CD4-positive, alpha-beta T cell treated with Interleukin-4 for 4 hours (primary cell): ENCODE measurements at regions not wholly inside any gene's neighbourhood (a gene's known extent, or its start where the extent isn't known, plus 50 kb on each side); places are given as distances from the start of the nearest gene placed in this dataset.
"Not testable (repeated sequence)": the region's sequence is repeated elsewhere in the genome, so short reads cannot be mapped to it uniquely, and the experiment has no call there.

Experiments
- DNase-seq: peaks from one replicate; pipeline ENCODE4 v3.0.0-alpha.2; 2020

DNA sequence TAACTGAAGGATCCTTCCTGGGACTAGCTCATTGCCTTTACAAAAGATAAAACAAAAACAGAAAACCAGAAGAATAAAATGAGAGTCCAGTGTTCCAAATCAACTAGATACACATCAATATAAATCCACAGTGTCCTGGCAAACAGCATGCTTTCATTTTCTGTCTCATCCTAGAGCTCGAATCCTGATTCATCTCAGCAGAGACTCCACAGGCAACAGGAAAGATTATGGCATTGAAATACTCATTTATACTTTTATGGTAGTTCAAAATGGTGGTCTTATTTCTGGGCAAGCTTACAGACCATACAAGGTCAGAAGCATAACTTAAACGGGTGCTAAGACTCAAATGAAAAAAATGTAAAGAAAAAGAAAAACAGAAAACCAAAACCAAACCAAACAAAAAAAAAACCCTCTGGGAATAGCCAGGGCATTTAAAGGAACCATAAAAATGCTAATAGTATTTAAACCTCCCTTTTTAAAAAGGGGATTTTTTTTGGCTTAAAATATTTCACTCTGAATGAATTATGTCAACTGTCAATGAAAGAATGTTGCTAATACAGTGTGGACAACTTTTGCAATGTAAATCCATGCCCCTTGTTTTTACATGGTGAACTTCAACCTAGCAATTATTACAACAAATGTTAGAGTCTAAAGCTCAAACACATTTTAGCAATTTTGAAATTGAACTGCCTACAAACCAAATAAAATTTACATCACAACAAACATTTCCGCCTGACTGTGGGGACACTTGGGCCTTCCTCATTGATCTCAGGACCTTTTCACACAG, 57.9 kb downstream of the GPR101 start:
- no peak for DNase-seq

DNA sequence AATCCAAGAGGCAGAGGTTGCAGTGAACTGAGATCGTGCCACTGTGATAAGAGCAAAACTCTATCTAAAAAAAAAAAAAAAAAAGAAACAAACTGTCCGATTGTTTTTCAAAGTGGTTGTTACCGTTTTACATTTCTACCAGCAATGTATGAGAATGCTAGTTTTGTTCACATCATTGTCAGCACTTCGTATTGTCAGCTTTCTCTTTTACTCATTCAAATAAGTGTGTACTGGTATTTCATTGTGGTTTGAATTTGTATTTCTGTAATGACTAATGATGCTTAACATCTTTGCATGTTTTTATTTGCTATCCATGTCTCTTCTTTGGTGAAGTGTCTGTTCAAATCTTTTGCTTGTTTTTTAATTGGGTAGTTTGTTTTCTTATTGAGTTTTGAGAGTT, 65.8 kb downstream of the GPR101 start:
- DNase-seq = no peak

DNA sequence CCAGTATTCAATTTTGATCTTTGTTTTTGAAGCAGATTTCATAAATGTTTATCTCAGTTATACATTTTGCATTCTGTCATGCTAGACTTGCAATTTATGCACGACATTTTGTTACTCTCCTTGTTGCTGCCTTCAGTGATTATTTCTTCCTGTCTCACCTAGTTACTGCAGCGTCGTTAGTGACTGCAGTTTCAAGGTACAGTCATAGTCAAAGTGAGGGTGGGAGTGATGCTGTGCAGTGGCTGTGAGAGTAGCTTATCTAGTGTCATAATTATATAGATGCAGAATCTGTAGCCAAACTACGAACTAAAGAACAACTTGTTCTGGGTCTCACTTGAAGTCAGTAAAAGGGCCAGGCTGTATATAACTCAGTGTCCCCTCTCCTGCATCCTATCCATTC, 69.8 kb downstream of the GPR101 start:
- DNase-seq = no peak

DNA sequence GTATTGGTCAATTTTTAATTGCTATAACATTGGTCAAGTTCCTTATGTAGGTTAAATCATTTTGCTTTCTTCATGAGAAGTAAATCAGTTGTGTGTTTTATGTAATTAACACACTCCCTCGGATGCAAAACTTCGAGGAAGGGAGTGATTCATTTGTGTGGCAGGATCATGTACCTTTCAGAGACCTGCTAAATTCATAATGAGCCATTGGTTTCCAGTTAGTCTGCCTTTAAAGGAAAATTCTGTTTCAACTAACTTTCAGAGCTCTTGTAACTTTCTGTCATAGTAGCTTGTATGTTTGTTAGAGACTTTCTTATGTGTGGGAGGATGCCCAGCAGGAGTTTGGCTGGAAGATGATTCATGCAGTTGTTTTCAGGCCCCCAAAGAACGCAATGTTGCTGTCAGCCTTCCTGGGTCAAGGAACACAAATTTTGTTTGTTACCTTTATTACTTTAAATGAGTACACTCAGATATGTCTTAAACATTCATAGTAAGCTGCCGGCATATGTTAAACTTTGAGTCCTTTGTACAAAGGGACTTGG, 72.1 kb downstream of the GPR101 start:
- DNase-seq = no peak

DNA sequence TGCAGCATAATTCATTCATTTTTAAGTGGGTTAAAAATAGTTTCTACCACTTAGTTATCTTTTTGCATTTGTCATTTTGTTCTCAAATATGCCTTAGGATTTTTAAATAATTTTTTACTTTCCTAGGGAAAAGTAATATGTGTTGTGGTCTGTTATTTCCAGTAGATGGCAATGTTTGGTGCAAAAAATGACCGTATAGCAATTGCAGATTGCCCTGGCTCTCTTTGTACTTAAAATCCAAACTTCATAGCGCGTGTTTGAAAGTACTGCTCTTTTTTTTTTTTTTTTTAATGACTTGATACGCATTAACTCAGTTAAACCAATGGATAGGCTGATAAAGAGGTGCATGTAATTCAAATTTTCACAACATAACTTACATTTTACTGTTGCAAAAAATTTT, 74.4 kb upstream of the RBMX start:
- DNase-seq = peak; percentile 8

DNA sequence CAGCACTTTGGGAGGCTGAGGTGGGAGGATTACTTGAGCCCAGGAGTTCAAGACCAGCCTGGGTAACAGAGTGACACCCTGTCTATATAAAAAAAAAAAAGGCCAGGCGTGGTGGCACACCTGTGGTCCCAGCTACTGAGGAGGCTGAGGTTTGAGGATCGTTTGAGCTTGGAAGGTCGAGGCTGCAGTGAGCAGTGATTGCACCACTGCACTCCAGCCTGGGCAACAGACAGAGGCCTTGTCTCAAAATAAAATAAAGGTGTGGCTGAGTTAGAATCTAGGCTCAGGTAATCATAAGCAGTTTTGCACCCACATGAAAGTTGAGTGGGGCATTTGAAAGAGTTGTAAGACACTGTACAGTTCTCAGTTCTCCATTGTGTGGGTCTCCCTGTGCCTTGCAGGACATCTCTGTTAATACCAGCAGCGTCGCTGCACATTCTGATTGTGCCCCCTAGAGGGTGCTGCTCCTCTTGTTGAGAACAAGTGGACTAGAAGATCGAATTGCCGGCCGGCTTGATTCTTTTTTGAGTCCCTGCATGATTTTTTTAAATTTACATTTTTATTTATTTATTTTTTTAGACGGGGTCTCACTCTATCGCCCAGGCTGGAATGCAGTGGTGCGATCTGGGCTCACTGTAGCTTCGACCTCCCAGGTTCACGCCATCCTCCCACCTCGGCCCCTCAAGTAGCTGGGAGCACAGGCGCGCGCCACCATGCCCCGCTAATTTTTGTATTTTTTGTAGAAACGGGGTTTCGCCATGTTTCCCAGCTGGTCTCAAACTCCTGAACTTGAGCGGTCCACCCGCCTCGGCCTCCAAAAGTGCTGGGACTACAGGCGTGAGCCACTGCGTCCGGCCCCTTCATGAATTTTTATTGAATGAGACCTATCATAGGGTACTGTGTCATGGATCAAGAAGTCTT, 73.6 kb upstream of the RBMX start:
- peak; percentile 51 for DNase-seq

DNA sequence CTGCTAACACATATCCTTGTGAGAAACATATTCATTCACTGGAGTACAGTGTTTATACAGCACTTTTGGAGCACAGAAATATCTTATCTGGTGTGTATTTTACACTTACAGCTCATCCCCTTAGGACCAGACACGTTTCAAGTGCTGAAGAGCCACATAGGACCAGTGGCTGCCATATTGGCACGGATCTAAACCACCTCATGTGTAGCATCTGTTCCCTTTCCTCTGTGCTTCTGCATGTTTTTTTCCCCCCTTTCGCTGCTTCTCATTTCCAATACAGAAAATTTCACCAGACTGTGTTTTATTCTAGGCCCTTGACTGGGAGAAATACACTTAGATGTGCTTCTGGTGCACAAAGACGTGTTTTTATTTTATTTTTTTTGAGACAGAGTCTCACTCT, 69.7 kb upstream of the RBMX start:
- DNase-seq = no peak

DNA sequence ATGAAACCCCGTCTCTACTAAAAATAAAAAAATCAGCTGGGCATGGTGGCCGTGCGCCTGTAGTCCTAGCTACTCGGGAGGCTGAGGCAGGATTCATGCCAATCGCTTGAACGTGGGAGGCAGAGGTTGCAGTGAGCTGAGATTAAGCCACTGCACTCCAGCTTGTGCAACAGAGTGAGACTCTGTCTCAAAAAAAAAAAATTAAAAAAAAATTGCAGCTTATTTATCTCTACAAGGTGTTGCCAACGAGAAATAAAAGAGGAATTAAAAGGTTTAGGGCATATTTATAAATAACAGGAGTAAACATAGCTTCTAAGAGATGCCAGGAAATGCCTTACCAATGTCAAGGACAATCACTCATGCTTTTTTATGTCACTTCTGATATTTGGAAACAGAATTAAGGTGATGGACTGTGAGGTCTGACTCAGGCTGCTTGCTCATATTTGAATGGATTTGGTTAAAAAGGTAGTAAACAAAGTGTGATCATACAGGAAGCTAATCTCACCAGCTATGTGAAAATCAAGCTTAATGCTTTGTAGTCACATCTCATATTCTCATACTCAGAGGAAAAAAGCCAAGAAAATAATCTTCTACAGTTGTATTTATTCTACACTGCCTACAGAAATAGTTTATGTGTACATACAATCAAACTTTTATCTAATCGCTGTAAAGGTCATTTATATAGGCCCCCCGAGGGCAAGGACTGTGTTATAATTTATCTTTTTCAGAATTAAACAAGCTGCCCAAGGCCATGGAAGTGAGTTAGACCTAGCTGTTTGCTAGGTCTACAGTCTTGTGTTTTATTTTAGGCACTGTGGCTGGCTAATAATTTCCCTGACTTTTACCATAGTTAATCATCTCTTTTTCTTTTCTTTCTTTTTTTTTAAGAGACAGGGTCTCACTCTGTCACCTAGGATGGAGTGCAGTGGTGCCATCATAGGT, 61.1 kb upstream of the RBMX start:
- DNase-seq = no peak

DNA sequence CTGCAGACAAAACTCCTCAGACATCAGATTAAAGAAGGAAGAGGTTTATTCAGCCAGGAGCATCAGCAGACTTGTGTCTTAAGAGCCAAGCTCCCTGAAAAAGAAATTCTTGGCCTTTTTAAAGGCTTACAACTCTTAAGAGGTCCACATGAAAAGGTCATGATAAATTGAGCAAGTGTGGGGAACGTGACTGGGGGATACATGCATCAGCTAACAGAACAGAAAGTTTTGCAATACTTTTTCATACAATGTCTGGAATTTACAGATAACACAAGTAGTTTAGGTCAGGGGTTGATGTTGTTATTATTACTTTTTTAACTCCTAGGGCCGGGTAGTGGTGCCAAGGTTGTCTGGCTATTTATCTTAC, 55.6 kb upstream of the RBMX start:
- no peak for DNase-seq

DNA sequence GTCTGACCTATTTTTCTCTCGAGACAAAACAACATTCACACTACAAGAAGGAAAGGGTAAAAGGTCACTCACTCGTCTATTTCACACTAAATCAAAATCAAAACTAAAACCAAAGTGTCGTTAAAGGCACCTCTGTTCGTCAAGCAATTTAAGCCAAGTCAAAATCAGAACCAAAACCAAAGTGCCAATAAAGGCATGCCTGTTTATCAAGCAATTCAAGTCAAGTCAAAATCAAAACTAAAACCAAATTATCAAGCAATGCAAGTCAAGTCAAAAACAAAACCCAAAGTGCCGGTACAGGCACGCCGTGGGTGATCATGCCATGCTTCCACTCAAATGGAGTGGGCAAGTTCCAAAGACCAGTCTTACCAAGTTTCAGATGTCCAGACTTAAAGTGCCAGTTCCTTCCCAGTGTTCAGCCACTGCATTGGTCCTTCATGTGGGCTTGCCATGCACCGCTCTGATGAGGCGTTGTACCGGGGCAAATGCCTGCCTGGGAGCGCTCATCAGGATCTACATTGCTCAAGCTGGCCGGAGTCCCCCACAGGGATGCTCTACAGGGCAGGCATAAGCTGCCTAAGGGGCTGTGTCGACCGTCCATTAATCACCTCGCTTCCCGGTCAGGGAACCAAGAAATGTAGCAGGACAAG, 55.1 kb upstream of the RBMX start:
- DNase-seq = peak; percentile 0

DNA sequence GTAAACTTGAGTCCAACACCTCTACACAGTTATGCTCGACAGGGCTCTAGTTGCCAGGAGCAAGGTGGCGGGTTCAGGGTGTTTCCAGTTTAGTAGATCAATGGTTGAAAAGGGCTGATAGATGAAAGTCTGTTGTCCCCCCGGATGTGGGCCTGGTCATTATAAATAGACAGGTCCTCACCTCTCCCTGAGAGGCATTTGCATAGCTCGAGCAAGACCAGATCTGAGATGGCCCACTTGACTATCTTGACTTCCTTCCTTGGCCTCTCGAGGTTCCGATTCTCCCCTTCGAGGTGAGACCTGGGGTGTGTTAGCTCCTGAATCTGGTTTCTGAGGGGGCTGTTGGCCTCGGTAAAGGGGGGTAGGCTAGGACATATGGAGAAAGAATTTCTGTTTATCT, 54.1 kb upstream of the RBMX start:
- not testable (repeated sequence) for DNase-seq

DNA sequence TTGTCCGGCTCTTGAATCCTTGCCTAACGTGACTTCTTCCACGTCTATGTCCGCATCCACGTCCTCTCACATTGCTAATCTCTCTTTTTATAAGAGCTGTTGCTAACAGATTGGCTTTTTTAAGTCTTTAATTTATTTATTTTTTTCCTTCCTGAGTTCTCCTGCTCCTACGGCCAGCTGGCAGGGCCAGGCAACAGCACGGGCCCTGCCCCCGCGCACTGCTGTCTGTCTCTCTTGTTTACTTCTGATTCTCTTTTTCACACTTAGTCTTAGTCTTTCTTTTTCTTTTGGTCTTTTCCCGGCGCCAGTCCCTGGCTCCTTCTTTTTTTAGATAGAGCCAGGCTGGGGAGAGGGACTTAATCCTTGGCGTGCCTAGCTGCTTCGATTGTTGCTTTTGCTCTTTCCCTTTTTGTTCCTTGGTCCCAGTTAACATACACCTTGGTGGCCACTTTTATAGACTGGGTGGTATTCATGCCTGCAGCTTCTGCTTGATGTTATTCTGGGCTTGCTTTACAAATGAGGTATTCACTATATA, 53.2 kb upstream of the RBMX start:
- no peak for DNase-seq

DNA sequence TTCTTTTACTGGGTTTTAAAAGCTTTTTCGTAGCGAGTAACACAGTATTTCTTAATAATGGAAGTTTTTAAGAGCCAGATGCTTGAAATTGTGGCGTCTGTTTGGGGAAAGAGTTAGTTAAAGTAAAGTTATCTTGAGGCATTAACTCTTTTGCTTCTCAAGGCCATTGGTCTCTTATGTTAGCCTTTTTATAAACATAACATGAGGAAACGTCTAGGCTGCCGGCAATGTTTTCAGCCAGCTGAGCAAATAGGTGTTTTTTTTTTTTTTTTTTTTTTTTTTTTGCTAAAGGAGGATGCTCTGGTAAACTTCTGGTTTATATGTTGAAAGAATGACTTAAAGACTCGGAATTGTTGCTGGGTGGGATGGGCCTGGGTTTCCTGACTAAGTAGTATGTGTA, 51.1 kb upstream of the RBMX start:
- no peak for DNase-seq
